ENCODE measurements at regions not wholly inside any gene's neighbourhood (a gene's known extent, or its start where the extent isn't known, plus 50 kb on each side); places are given as distances from the start of the nearest gene placed in this dataset.

DNA sequence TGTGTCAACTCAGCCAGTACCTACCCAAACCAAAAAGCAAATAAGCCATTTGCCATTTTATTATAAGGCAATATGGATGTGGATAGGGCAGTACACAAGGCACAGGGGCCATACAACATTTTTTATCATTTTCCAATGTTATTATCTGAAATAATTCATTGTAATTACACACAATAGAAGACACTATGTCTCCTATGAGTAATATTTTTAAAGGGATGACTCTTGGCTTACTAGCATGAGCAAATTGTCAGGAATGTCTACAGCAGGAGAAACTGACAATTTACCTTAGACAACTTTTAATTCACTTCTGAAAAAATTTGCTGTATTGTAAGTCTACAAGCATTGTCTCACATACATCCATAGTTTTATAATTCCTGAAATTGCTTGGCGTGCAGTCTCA is 1193.9 kb upstream of the CELF4 start:
- no peak overlapping the region for H3K9ac ChIP-seq (replicated peaks in 1 of 4; ENCODE audit: extremely low read depth in 1 of 4, low read depth in 3 of 4, low read length in 3 of 4)
- H4K20me1 ChIP-seq (replicated peaks in 1 of 2; ENCODE audit: control insufficient read depth in 1 of 2, insufficient read depth in 2 of 2, low read length in 2 of 2) = no peaks in the 10 kb centered on the region
- no peaks in the 10 kb centered on the region for H3K23me2 ChIP-seq (ENCODE audit: low read depth, low read length)
- H3K56ac ChIP-seq (replicated peaks; ENCODE audit: insufficient read length, low read depth, low read length) = no peak overlapping the region
- no peak overlapping the region for H2AK5ac ChIP-seq (ENCODE audit: low read depth, low read length)
- 89% methylated on average over 1 of the region's 1 CpG; no CpG with 5 or more reads in 1 of the 2 experiments for WGBS, 2 experiments (ENCODE audit: extremely low coverage in 1 of 2, insufficient coverage in 1 of 2, insufficient read length in 1 of 2, insufficient replicate concordance in 2 of 2, low coverage in 1 of 2, low lambda C conversion rate in 2 of 2, missing lambda C conversion rate in 1 of 2)
- no peak overlapping the region for H3K23ac ChIP-seq (ENCODE audit: insufficient read length)
- no peak overlapping the region for H2BK20ac ChIP-seq (ENCODE audit: low read length)
- H3K4ac ChIP-seq (replicated peaks; ENCODE audit: insufficient read length, low read depth, low read length) = no peak overlapping the region
- no peaks in the 10 kb centered on the region for H3K79me2 ChIP-seq (ENCODE audit: control insufficient read depth in 1 of 2, insufficient read depth in 2 of 2, low read length in 2 of 2)
- no peak overlapping the region for H2BK5ac ChIP-seq (ENCODE audit: low read depth, low read length)
- H4K91ac ChIP-seq (replicated peaks; ENCODE audit: insufficient read length, low read length) = no peak overlapping the region
- no peak overlapping the region for H2BK15ac ChIP-seq (ENCODE audit: low read length)
- H3K4me3 ChIP-seq (ENCODE audit: extremely low read depth in 1 of 4, insufficient read depth in 2 of 4, low read depth in 3 of 4, low read length in 4 of 4) = no peak overlapping the region
- no peaks in the 10 kb centered on the region for H3K36me3 ChIP-seq (ENCODE audit: control insufficient read depth in 2 of 4, insufficient read depth in 4 of 4, low read length in 3 of 4)
- H3K4me1 ChIP-seq (replicated peaks in 1 of 4; ENCODE audit: control insufficient read depth in 3 of 4, insufficient read depth in 4 of 4, low read length in 3 of 4) = no peaks in the 10 kb centered on the region
- ChIA-PET CTCF (ENCODE audit: partially characterized antibody) (no interaction called here), POLR2A (ENCODE audit: partially characterized antibody) (no interaction called here)
- no peak overlapping the region for H3K27ac ChIP-seq (ENCODE audit: low read depth, low read length)
- no peak overlapping the region for H4K8ac ChIP-seq (ENCODE audit: extremely low read depth, insufficient read depth, low read length)
- H2BK120ac ChIP-seq (replicated peaks; ENCODE audit: low read depth, low read length) = no peak overlapping the region
- H3K18ac ChIP-seq (ENCODE audit: extremely low read depth, low read length) = no peak overlapping the region
- H3K79me1 ChIP-seq (ENCODE audit: low read depth, low read length) = no peaks in the 10 kb centered on the region
- DNase-seq (ENCODE audit: low read depth in 1 of 2, low spot score in 2 of 2) (no peak), FAIRE-seq (no peak)
- H3K9me3 ChIP-seq (ENCODE audit: insufficient read depth in 2 of 2, low read depth in 1 of 2, low read length in 1 of 2) = no peaks in the 10 kb centered on the region
- H3K27me3 ChIP-seq (replicated peaks in 1 of 4; ENCODE audit: control insufficient read depth in 3 of 4, extremely low read depth in 1 of 4, insufficient read depth in 3 of 4, low read length in 3 of 4) = no peaks in the 10 kb centered on the region
- no peak overlapping the region for H2AFZ ChIP-seq (ENCODE audit: low read length)
- no peak overlapping the region for H3K14ac ChIP-seq (ENCODE audit: insufficient read length)
- no peak overlapping the region for H3K4me2 ChIP-seq (ENCODE audit: insufficient read depth in 1 of 2, low read depth in 2 of 2, low read length in 2 of 2)
- no peak overlapping the region for H4K5ac ChIP-seq (ENCODE audit: insufficient read length, low read depth, low read length)
- H2BK12ac ChIP-seq (ENCODE audit: low read depth, low read length) = no peak overlapping the region
- TF ChIP-seq, protein P1, sequence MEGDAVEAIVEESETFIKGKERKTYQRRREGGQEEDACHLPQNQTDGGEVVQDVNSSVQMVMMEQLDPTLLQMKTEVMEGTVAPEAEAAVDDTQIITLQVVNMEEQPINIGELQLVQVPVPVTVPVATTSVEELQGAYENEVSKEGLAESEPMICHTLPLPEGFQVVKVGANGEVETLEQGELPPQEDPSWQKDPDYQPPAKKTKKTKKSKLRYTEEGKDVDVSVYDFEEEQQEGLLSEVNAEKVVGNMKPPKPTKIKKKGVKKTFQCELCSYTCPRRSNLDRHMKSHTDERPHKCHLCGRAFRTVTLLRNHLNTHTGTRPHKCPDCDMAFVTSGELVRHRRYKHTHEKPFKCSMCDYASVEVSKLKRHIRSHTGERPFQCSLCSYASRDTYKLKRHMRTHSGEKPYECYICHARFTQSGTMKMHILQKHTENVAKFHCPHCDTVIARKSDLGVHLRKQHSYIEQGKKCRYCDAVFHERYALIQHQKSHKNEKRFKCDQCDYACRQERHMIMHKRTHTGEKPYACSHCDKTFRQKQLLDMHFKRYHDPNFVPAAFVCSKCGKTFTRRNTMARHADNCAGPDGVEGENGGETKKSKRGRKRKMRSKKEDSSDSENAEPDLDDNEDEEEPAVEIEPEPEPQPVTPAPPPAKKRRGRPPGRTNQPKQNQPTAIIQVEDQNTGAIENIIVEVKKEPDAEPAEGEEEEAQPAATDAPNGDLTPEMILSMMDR (IDR thresholded peaks at IDR 0.05; ENCODE audit: control extremely low read depth in 1 of 3, insufficient read depth in 1 of 3, low read depth in 1 of 3, low read length in 3 of 3) = no peak
- no peak for TF ChIP-seq RNF2 (IDR thresholded peaks at IDR 0.05; ENCODE audit: borderline replicate concordance, low read depth, low read length, missing control alignments, poor library complexity, severe bottlenecking)
- no peak for TF ChIP-seq CHD1 (IDR thresholded peaks at IDR 0.05; ENCODE audit: low read depth, low read length)
- TF ChIP-seq EZH2 (IDR thresholded peaks at IDR 0.05; ENCODE audit: low read depth, low read length, severe bottlenecking) = no peak
- TF ChIP-seq, protein P2, sequence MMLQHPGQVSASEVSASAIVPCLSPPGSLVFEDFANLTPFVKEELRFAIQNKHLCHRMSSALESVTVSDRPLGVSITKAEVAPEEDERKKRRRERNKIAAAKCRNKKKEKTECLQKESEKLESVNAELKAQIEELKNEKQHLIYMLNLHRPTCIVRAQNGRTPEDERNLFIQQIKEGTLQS (IDR thresholded peaks at IDR 0.05; ENCODE audit: insufficient read depth, low read depth, low read length) = no peak
- no peak for TF ChIP-seq CHD2 (IDR thresholded peaks at IDR 0.05; ENCODE audit: low read length)
- TF ChIP-seq SIN3A (conservative IDR thresholded peaks at IDR 0.05 in 1 of 2, IDR thresholded peaks at IDR 0.05 in 1 of 2; ENCODE audit: low read depth in 1 of 2, low read length in 2 of 2) = no peak
- TF ChIP-seq CEBPB (IDR thresholded peaks at IDR 0.05; ENCODE audit: low read depth, low read length) = no peak
- TF ChIP-seq EGR1 (IDR thresholded peaks at IDR 0.05; ENCODE audit: borderline replicate concordance, low read depth, low read length) = no peak

Data from H1 (cell line).